Upper lobe of left lung (tissue), 6 donors: ENCODE measurements at regions not wholly inside any gene's neighbourhood (a gene's known extent, or its start where the extent isn't known, plus 50 kb on each side); places are given as distances from the start of the nearest gene placed in this dataset.
"Not testable (repeated sequence)": the region's sequence is repeated elsewhere in the genome, so short reads cannot be mapped to it uniquely, and the experiment has no call there.

Source experiments
- ATAC-seq, 2 donors: fragments of 200-7000 bp; cut with Tn5 transposase; one replicate each; pipeline ENCODE4 v1.9.1; 2022; ENCODE audit warnings: mild to moderate bottlenecking in 2 of 2, moderate library complexity in 2 of 2; ENCODE audit not compliant: low FRiP score in 2 of 2
- DNase-seq, 2 donors: peaks; one replicate each; pipeline ENCODE4 v3.0.0-alpha.2; 2019 to 2020
- H3K27ac ChIP-seq, 4 donors: fragments of 200-600 bp; sonication (generic); one replicate each; pipeline ENCODE4 v1.5.1; 2016 to 2019
- H3K27me3 ChIP-seq, 4 donors: fragments of 200-600 bp; sonication (generic); one replicate each; pipeline ENCODE4 v1.5.1; 2017 to 2019
- H3K36me3 ChIP-seq, 4 donors: fragments of 200-600 bp; sonication (generic); one replicate each; pipeline ENCODE4 v1.5.1; 2016 to 2019
- H3K4me1 ChIP-seq, 4 donors: fragments of 200-600 bp; sonication (generic); one replicate each; pipeline ENCODE4 v1.5.1; 2018 to 2019
- H3K4me3 ChIP-seq, 4 donors: fragments of 200-600 bp; sonication (generic); one replicate each; pipeline ENCODE4 v1.5.1; 2017 to 2019; ENCODE audit warnings: mild to moderate bottlenecking in 2 of 4, moderate library complexity in 1 of 4
- H3K9me3 ChIP-seq, 4 donors: fragments of 200-600 bp; sonication (generic); one replicate each; pipeline ENCODE4 v1.5.1; 2018 to 2019
- CTCF ChIP-seq, 6 experiments: fragments of 450-650 bp in 4 of 6; fragments of 200-600 bp in 2 of 6; sonication (generic) in 2 of 6; IDR thresholded peaks; one replicate each; pipeline ENCODE4 v1.5.1; 2016 to 2019; ENCODE audit warnings: antibody characterized with exemption in 6 of 6
- EP300 ChIP-seq, 4 donors: sonication (generic); formaldehyde crosslinking; IDR thresholded peaks; one replicate each; pipeline ENCODE4 v1.5.1; 2017; ENCODE audit warnings: antibody characterized with exemption in 4 of 4, control low read depth in 2 of 4
- POLR2A ChIP-seq, 4 donors: fragments of 450-650 bp; IDR thresholded peaks; one replicate each; pipeline ENCODE4 v1.5.1; 2016 to 2017; ENCODE audit warnings: antibody characterized with exemption in 4 of 4, mild to moderate bottlenecking in 2 of 4
- POLR2AphosphoS5 ChIP-seq, 2 donors: sonication (generic); formaldehyde crosslinking; IDR thresholded peaks; one replicate each; pipeline ENCODE4 v1.5.1; 2017; ENCODE audit warnings: antibody characterized with exemption in 2 of 2
- WGBS, 2 donors: methylation state at CpG; one replicate each; pipeline ENCODE4 v1.1.5; 2017 to 2018; 5-methylcytosine and 5-hydroxymethylcytosine counted together
- donor health status: DM: no; HTN: no; CAD: no; lungs with moderate emphysema.
- donor health status: DM: no; HTN: yes; CAD: no; lungs with severe emphysema.

- 73 to 79% methylated on average over 2 of the region's 2 CpGs for WGBS, 2 donors
- no peaks in the 10 kb centered on the region for H3K36me3 ChIP-seq
- ATAC-seq (no peak), DNase-seq (no peak)
- H3K27ac ChIP-seq: no peak overlapping the region
- H3K4me3 ChIP-seq: no peak overlapping the region
- H3K27me3 ChIP-seq: no peaks in the 10 kb centered on the region
- TF ChIP-seq POLR2A (IDR thresholded peaks at IDR 0.05) (no peak), CTCF (IDR thresholded peaks at IDR 0.05) (no peak), POLR2AphosphoS5 (IDR thresholded peaks at IDR 0.05) (no peak), EP300 (IDR thresholded peaks at IDR 0.05) (no peak)
- H3K9me3 ChIP-seq: no peaks in the 10 kb centered on the region
- peaks cover 0 to 3% (median 0%) of the 10 kb centered on the region in 4 donors for H3K4me1 ChIP-seq
Measured at GRCh38 chr10:8279598-8279997, 225.1 kb downstream of the GATA3 start.

- TF ChIP-seq POLR2A (IDR thresholded peaks at IDR 0.05) (no peak), POLR2AphosphoS5 (IDR thresholded peaks at IDR 0.05) (no peak), CTCF (IDR thresholded peaks at IDR 0.05) (no peak), EP300 (IDR thresholded peaks at IDR 0.05) (no peak)
- no peak for DNase-seq
- H3K27ac ChIP-seq: no peak overlapping the region
- 93 to 96% methylated on average over 7 of the region's 7 CpGs for WGBS, 2 donors
- ATAC-seq: no peak
- H3K4me1 ChIP-seq: peaks cover 0 to 3% (median 0%) of the 10 kb centered on the region in 4 donors
- H3K9me3 ChIP-seq: no peaks in the 10 kb centered on the region
- no peak overlapping the region for H3K4me3 ChIP-seq
- H3K27me3 ChIP-seq: no peaks in the 10 kb centered on the region
- H3K36me3 ChIP-seq: no peaks in the 10 kb centered on the region
Measured at GRCh38 chr10:8280946-8281345, 226.5 kb downstream of the GATA3 start.

GRCh38 chr10:8282340-8282739 lies 227.9 kb downstream of the GATA3 start:
- no peak for ATAC-seq
- no peaks in the 10 kb centered on the region for H3K9me3 ChIP-seq
- DNase-seq: no peak
- no peak overlapping the region for H3K27ac ChIP-seq
- H3K36me3 ChIP-seq: no peaks in the 10 kb centered on the region
- H3K4me1 ChIP-seq: peaks cover 0 to 3% (median 0%) of the 10 kb centered on the region in 4 donors
- H3K27me3 ChIP-seq: no peaks in the 10 kb centered on the region
- 53 to 55% methylated on average over 4 of the region's 4 CpGs for WGBS, 2 donors
- TF ChIP-seq EP300 (IDR thresholded peaks at IDR 0.05) (no peak), POLR2AphosphoS5 (IDR thresholded peaks at IDR 0.05) (no peak), CTCF (IDR thresholded peaks at IDR 0.05) (no peak), POLR2A (IDR thresholded peaks at IDR 0.05) (no peak)
- no peak overlapping the region for H3K4me3 ChIP-seq

GRCh38 chr10:8283166-8283905 lies 228.8 kb downstream of the GATA3 start:
- Histone ChIP-seq H3K36me3 (no peaks in the 10 kb centered on the region), H3K27me3 (no peaks in the 10 kb centered on the region), H3K27ac (no peak overlapping the region), H3K4me3 (no peak overlapping the region), H3K9me3 (no peaks in the 10 kb centered on the region), H3K4me1 (peaks cover 0 to 3% (median 0%) of the 10 kb centered on the region in 4 donors)
- TF ChIP-seq EP300 (IDR thresholded peaks at IDR 0.05): no peak
- no peak for TF ChIP-seq POLR2A (IDR thresholded peaks at IDR 0.05)
- no peak for TF ChIP-seq CTCF (IDR thresholded peaks at IDR 0.05)
- TF ChIP-seq POLR2AphosphoS5 (IDR thresholded peaks at IDR 0.05): no peak
- 88 to 89% methylated on average over 7 of the region's 7 CpGs for WGBS, 2 donors
- no peak for DNase-seq
- ATAC-seq: no peak

- WGBS, 2 donors: 91 to 98% methylated on average over 11 of the region's 11 CpGs
- Histone ChIP-seq H3K27ac (no peak overlapping the region), H3K27me3 (no peaks in the 10 kb centered on the region), H3K4me1 (peaks cover 0 to 3% (median 0%) of the 10 kb centered on the region in 4 donors), H3K36me3 (no peaks in the 10 kb centered on the region), H3K4me3 (no peak overlapping the region), H3K9me3 (no peaks in the 10 kb centered on the region)
- TF ChIP-seq EP300 (IDR thresholded peaks at IDR 0.05) (no peak), POLR2AphosphoS5 (IDR thresholded peaks at IDR 0.05) (no peak), POLR2A (IDR thresholded peaks at IDR 0.05) (no peak), CTCF (IDR thresholded peaks at IDR 0.05) (no peak)
- ATAC-seq (peak in 1 of 2 donors; percentile 85), DNase-seq (no peak)
Measured at GRCh38 chr10:8283986-8284385, 229.5 kb downstream of the GATA3 start.

GRCh38 chr10:8285970-8286369 lies 231.5 kb downstream of the GATA3 start:
- not testable (repeated sequence) for H3K27me3 ChIP-seq, H3K27ac ChIP-seq, ATAC-seq, H3K9me3 ChIP-seq, H3K4me1 ChIP-seq, DNase-seq, H3K36me3 ChIP-seq, H3K4me3 ChIP-seq
- WGBS, 2 donors: 88 to 89% methylated on average over 4 of the region's 4 CpGs
